Mononuclear cell (primary cell): ENCODE measurements at regions not wholly inside any gene's neighbourhood (a gene's known extent, or its start where the extent isn't known, plus 50 kb on each side); places are given as distances from the start of the nearest gene placed in this dataset.
"Not testable (repeated sequence)": the region's sequence is repeated elsewhere in the genome, so short reads cannot be mapped to it uniquely, and the experiment has no call there.

Experiments used
- H3K27me3 ChIP-seq: 2 replicates; pipeline ENCODE4 v1.6.0; 2011; ENCODE audit warnings: low read length, control low read depth; ENCODE audit not compliant: insufficient read depth
- H3K4me1 ChIP-seq: 2 replicates; pipeline ENCODE4 v1.5.1; 2011; ENCODE audit warnings: mild to moderate bottlenecking, low read length, control low read depth; ENCODE audit not compliant: insufficient read depth
- H3K4me3 ChIP-seq: 2 replicates; pipeline ENCODE4 v1.5.1; 2011; ENCODE audit warnings: mild to moderate bottlenecking, low read length, moderate library complexity
- H3K9me3 ChIP-seq: 2 replicates; pipeline ENCODE4 v1.5.1; 2011; ENCODE audit warnings: low read depth, mild to moderate bottlenecking, control low read depth, low read length

DNA sequence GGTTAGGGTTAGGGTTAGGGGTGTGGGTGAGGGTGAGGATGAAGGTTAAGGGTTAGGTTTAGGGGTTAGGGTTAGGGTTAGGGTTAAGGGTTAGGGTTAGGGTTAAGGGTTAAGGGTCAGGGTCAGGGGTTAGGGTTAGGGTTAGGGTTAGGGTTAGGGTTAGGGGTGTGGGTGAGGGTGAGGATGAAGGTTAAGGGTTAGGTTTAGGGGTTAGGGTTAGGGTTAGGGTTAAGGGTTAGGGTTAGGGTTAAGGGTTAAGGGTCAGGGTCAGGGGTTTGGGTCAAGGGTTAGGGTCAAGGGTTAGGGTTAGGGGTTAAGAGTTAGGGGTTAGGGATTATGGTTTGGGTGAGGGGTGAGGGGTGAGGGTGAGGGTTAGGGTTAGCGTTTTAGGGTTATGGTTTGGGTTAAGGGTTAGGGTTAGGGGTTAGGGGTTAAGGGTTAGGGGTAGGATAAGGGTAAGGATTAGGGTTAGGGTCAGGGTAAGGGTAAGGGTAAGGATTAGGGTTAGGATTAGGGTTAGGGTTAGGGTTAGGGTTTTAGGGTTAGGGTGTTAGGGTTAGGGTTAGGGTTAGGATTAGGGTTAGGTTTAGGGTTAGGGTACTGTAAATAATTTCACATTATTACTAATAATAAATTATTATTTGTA, 214.0 kb downstream of the LMLN start:
- H3K27me3 ChIP-seq, H3K4me1 ChIP-seq, H3K9me3 ChIP-seq, H3K4me3 ChIP-seq: not testable (repeated sequence)
